GM12878 (cell line): ENCODE measurements at regions not wholly inside any gene's neighbourhood (a gene's known extent, or its start where the extent isn't known, plus 50 kb on each side); places are given as distances from the start of the nearest gene placed in this dataset.

ENCODE experiments used
- ATAC-seq: fragments of 200-7000 bp; cut with Tn5 transposase; 3 replicates; pipeline ENCODE4 v1.9.1; 2020; ENCODE audit warnings: mild to moderate bottlenecking, moderate library complexity
- BruUV-seq: library from RNA; stranded (reverse); fragments of 400-500 nt; replicated peaks from 2 replicates; lab custom pipeline; 2021; lab: Mats Ljungman, UMichigan
- CTCF ChIA-PET: fragments of 300-600 bp; sonication (Branson Sonifier 250); formaldehyde crosslinking; extraction: SDS; loops from one replicate; lab custom pipeline; 2021; ENCODE audit warnings: inconsistent platforms; lab: Yijun Ruan, JAX
- POLR2A ChIA-PET: fragments of 350-600 bp; formaldehyde crosslinking; extraction: SDS; loops from one replicate; lab custom pipeline; 2021; ENCODE audit warnings: inconsistent platforms; lab: Charles Lee
- RAD21 ChIA-PET: fragments of 300-600 bp; sonication (Branson Sonifier 250); formaldehyde crosslinking; loops from one replicate; lab custom pipeline; 2023; ENCODE audit warnings: antibody characterized with exemption; ENCODE audit not compliant: unreplicated experiment; lab: Charles Lee
- SMC1A ChIA-PET: fragments of 300-600 bp; sonication (Branson Sonifier 250); formaldehyde crosslinking; loops from one replicate; lab custom pipeline; 2023; ENCODE audit not compliant: unreplicated experiment, uncharacterized antibody; lab: Charles Lee
- DNase-seq: peaks from one replicate; pipeline ENCODE4 v3.0.0-alpha.2; 2011; ENCODE audit warnings: low read depth, low spot score
- FAIRE-seq: peaks from 3 replicates; lab custom pipeline; 2011; peaks lifted over from hg19 to GRCh38; lab: Jason Lieb, UNC
- H2AFZ ChIP-seq: 2 replicates; pipeline ENCODE4 v1.6.0; 2011; ENCODE audit warnings: low read depth, low read length, control low read depth; ENCODE audit not compliant: control insufficient read depth
- H3K27ac ChIP-seq: 2 replicates; pipeline ENCODE4 v1.5.1; 2011; ENCODE audit warnings: control low read depth; ENCODE audit not compliant: control insufficient read depth, insufficient read depth
- H3K27me3 ChIP-seq, 2 experiments: replicated peaks in 1 of 2; 2 replicates each; pipeline versions ENCODE4 v1.6.0 to v1.6.1; 2011; ENCODE audit warnings: low read length in 1 of 2; ENCODE audit not compliant: control insufficient read depth in 2 of 2, insufficient read depth in 2 of 2
- H3K36me3 ChIP-seq, 2 experiments: 2 replicates each; pipeline ENCODE4 v1.5.1; 2011; ENCODE audit warnings: low read length in 1 of 2; ENCODE audit not compliant: control insufficient read depth in 2 of 2, insufficient read depth in 2 of 2
- H3K4me1 ChIP-seq: 2 replicates; pipeline ENCODE4 v1.6.1; 2011; ENCODE audit warnings: mild to moderate bottlenecking, low read length, moderate library complexity, mixed read lengths; ENCODE audit not compliant: control insufficient read depth, insufficient read depth
- H3K4me2 ChIP-seq: 2 replicates; pipeline ENCODE4 v1.6.0; 2011; ENCODE audit warnings: control low read depth; ENCODE audit not compliant: control insufficient read depth, insufficient read depth
- H3K4me3 ChIP-seq: fragments of 200-600 bp; sonication (generic); 2 replicates; pipeline ENCODE4 v1.5.1; 2016
- H3K79me2 ChIP-seq: 2 replicates; pipeline ENCODE4 v1.6.0; 2011; ENCODE audit warnings: low read length; ENCODE audit not compliant: control insufficient read depth, insufficient read depth
- H3K9ac ChIP-seq: 2 replicates; pipeline ENCODE4 v1.8.0; 2011; ENCODE audit warnings: low read length, control low read depth, mixed read lengths; ENCODE audit not compliant: control insufficient read depth, insufficient read depth
- H3K9me3 ChIP-seq: replicated peaks from 3 replicates; pipeline ENCODE4 v1.5.1; 2011; ENCODE audit warnings: mild to moderate bottlenecking, low read length; ENCODE audit not compliant: control insufficient read depth, insufficient read depth
- H4K20me1 ChIP-seq: 2 replicates; pipeline ENCODE4 v1.6.0; 2011; ENCODE audit not compliant: control insufficient read depth, insufficient read depth
- CBX5 ChIP-seq: sonication (generic); IDR thresholded peaks from 2 replicates; pipeline ENCODE4 v1.6.1; 2016; ENCODE audit warnings: low read depth, moderate library complexity, mild to moderate bottlenecking, inconsistent platforms
- CUX1 ChIP-seq: IDR thresholded peaks from 2 replicates; pipeline ENCODE4 v1.6.1; 2012; ENCODE audit warnings: improper control_type of control experiment, low read depth, low read length; ENCODE audit not compliant: insufficient replicate concordance
- IKZF2 ChIP-seq, 2 experiments: fragments of 450-650 bp; IDR thresholded peaks; 2 replicates each; pipeline ENCODE4 v1.6.1; 2017; ENCODE audit warnings: mild to moderate bottlenecking in 2 of 2, moderate library complexity in 2 of 2
- MXI1 ChIP-seq: fragments of 150-350 bp; IDR thresholded peaks from 2 replicates; pipeline ENCODE4 v1.6.1; 2011; ENCODE audit warnings: low read depth, mild to moderate bottlenecking, inconsistent platforms, low read length, improper control_type of control experiment
- POLR2A ChIP-seq: IDR thresholded peaks from 2 replicates; pipeline ENCODE4 v1.6.1; 2011; ENCODE audit warnings: low read depth, mild to moderate bottlenecking, low read length
- POLR2AphosphoS2 ChIP-seq: IDR thresholded peaks from 2 replicates; pipeline ENCODE4 v1.6.1; 2011; ENCODE audit warnings: low read depth, mild to moderate bottlenecking, low read length, improper control_type of control experiment, moderate library complexity
- RAD21 ChIP-seq: IDR thresholded peaks from 2 replicates; pipeline ENCODE4 v1.6.1; 2011; ENCODE audit warnings: mild to moderate bottlenecking, low read depth, low read length, moderate library complexity; ENCODE audit not compliant: insufficient read depth
- RBBP5 ChIP-seq: fragments of 200-600 bp; sonication (generic); conservative IDR thresholded peaks from 2 replicates; pipeline ENCODE4 v1.6.1; 2016
- SMAD1 ChIP-seq: fragments of 450-650 bp; IDR thresholded peaks from 2 replicates; pipeline ENCODE4 v1.6.1; 2018; ENCODE audit warnings: mild to moderate bottlenecking, low read depth; ENCODE audit not compliant: partially characterized antibody
- TCF12 ChIP-seq: IDR thresholded peaks from 2 replicates; pipeline ENCODE4 v1.6.1; 2011; ENCODE audit warnings: low read depth, mild to moderate bottlenecking, low read length
- WGBS: methylation state at CpG from one replicate; pipeline ENCODE4 v1.1.6; 2016; ENCODE audit warnings: low lambda C conversion rate; ENCODE audit not compliant: insufficient replicate concordance, insufficient coverage; ENCODE audit errors: missing lambda C conversion rate; 5-methylcytosine and 5-hydroxymethylcytosine counted together
- in situ Hi-C: fragments of 300-500 bp; cut with MboI; formaldehyde crosslinking; loops from 9 replicates; pipeline ENCODE4 v1.14.3; 2018; ENCODE audit warnings: mixed read lengths
- intact Hi-C: fragments of 100-400 bp; cut with micrococcal nuclease; formaldehyde crosslinking; loops from one replicate; pipeline ENCODE4 v1.14.2; 2022; ENCODE audit not compliant: unreplicated experiment
- TF ChIP-seq, protein P1 (sequence below): fragments of 450-650 bp; IDR thresholded peaks from 2 replicates; pipeline ENCODE4 v1.6.1; 2018; ENCODE audit warnings: borderline replicate concordance, mild to moderate bottlenecking; ENCODE audit not compliant: partially characterized antibody
- TF ChIP-seq, protein P2 (sequence below): IDR thresholded peaks from 2 replicates; pipeline ENCODE4 v1.6.1; 2012; ENCODE audit warnings: low read depth, low read length, improper control_type of control experiment

DNA sequence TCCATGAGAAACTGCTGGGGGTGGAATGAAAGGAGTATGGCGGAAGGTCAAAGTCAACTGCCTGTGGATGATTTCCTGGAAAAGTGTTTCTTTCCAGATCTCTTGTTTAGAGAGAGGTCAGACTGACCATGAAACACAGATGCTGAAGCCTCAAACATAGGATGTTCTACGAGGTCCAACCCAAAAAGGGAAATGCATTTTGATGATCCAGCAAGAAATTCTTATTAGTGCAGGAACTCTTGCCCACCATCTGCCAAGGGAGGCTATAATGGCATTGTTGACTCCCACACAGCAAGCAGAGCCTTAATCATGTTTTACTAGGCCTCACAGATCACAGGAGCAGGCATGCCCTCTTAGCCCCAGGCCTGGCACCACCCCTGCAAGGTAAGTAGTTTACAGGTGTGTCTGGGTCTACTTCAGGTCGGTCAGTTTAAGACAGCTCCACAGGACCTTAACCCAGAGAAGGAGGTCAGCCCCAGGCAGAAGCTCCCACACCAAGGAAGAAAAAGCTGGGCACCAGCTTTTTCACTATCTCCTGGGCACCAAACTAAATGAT, 67.6 kb upstream of the CNKSR3 start:
- H3K9ac ChIP-seq: no peak overlapping the region
- DNase-seq (no peak), FAIRE-seq (no peak)
- H3K4me1 ChIP-seq: no peaks in the 10 kb centered on the region
- no peaks in the 10 kb centered on the region for H3K79me2 ChIP-seq
- no peak overlapping the region for H3K27ac ChIP-seq
- CTCF ChIA-PET: no interaction called here
- TF ChIP-seq SMAD1: no peak
- no peak for TF ChIP-seq RAD21
- no peak for TF ChIP-seq TCF12
- TF ChIP-seq RBBP5: no peak
- TF ChIP-seq POLR2AphosphoS2: no peak
- TF ChIP-seq MXI1: no peak
- no peak for TF ChIP-seq IKZF2 (IDR thresholded peaks at IDR 0.05)
- TF ChIP-seq, protein P1, sequence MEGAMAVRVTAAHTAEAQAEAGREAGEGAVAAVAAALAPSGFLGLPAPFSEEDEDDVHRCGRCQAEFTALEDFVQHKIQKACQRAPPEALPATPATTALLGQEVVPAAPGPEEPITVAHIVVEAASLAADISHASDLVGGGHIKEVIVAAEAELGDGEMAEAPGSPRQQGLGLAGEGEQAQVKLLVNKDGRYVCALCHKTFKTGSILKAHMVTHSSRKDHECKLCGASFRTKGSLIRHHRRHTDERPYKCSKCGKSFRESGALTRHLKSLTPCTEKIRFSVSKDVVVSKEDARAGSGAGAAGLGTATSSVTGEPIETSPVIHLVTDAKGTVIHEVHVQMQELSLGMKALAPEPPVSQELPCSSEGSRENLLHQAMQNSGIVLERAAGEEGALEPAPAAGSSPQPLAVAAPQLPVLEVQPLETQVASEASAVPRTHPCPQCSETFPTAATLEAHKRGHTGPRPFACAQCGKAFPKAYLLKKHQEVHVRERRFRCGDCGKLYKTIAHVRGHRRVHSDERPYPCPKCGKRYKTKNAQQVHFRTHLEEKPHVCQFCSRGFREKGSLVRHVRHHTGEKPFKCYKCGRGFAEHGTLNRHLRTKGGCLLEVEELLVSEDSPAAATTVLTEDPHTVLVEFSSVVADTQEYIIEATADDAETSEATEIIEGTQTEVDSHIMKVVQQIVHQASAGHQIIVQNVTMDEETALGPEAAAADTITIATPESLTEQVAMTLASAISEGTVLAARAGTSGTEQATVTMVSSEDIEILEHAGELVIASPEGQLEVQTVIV: no peak
- no peak for TF ChIP-seq POLR2A
- TF ChIP-seq CBX5: no peak
- TF ChIP-seq, protein P2, sequence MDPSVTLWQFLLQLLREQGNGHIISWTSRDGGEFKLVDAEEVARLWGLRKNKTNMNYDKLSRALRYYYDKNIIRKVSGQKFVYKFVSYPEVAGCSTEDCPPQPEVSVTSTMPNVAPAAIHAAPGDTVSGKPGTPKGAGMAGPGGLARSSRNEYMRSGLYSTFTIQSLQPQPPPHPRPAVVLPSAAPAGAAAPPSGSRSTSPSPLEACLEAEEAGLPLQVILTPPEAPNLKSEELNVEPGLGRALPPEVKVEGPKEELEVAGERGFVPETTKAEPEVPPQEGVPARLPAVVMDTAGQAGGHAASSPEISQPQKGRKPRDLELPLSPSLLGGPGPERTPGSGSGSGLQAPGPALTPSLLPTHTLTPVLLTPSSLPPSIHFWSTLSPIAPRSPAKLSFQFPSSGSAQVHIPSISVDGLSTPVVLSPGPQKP: no peak
- TF ChIP-seq CUX1: no peak
- TF ChIP-seq, all 136 proteins: peak for 0
- H3K27me3 ChIP-seq: no peaks in the 10 kb centered on the region
- no peak overlapping the region for H3K4me3 ChIP-seq
- ATAC-seq: no peak
- intact Hi-C loops: no loop called here
- H3K36me3 ChIP-seq: no peaks in the 10 kb centered on the region
- ChIA-PET RAD21 (no interaction called here), POLR2A (no interaction called here), SMC1A (no interaction called here)
- in situ Hi-C loops: no loop called here
- H2AFZ ChIP-seq: no peak overlapping the region
- no TSS peak for BruUV-seq
- no peaks in the 10 kb centered on the region; the same call in 2 of the 3 replicates for H3K9me3 ChIP-seq
- H3K4me2 ChIP-seq: no peak overlapping the region
- 37% methylated on average over 3 of the region's 3 CpGs for WGBS
- H4K20me1 ChIP-seq: no peaks in the 10 kb centered on the region
